Activated T-helper 1 cell treated with anti-CD3 and anti-CD28 coated beads, Interleukin-12 subunit alpha, Interleukin-12 subunit beta, Interleukin-2, Interleukin-4 antibody, amounts not matched to agents 30 ng/mL and 10 ng/mL and 1 ng/mL, durations not matched to agents 14 hours and 24 hours and 36 hours (primary cell): ENCODE measurements at regions not wholly inside any gene's neighbourhood (a gene's known extent, or its start where the extent isn't known, plus 50 kb on each side); places are given as distances from the start of the nearest gene placed in this dataset.

Experiments
- DNase-seq: peaks from one replicate; pipeline ENCODE4 v3.0.0; 2021; ENCODE audit warnings: low spot score
- H3K27ac Mint-ChIP-seq: one replicate; pipeline ENCODE4 v1.8.0; 2021; ENCODE audit warnings: mild to moderate bottlenecking, mixed read lengths
- H3K27me3 Mint-ChIP-seq: one replicate; pipeline ENCODE4 v1.8.0; 2022; ENCODE audit warnings: mild to moderate bottlenecking, moderate library complexity, mixed read lengths; ENCODE audit not compliant: insufficient read depth
- H3K36me3 Mint-ChIP-seq: one replicate; pipeline ENCODE4 v1.8.0; 2021; ENCODE audit warnings: low read depth, mixed read lengths
- H3K4me1 Mint-ChIP-seq: one replicate; pipeline ENCODE4 v1.8.0; 2021; ENCODE audit warnings: low read depth, mixed read lengths
- H3K4me3 Mint-ChIP-seq: one replicate; pipeline ENCODE4 v1.8.0; 2021; ENCODE audit warnings: mild to moderate bottlenecking, moderate library complexity, mixed read lengths
- H3K9me3 Mint-ChIP-seq: one replicate; pipeline ENCODE4 v1.8.0; 2021; ENCODE audit warnings: mixed read lengths
- intact Hi-C: fragments of 100-400 bp; cut with micrococcal nuclease; formaldehyde crosslinking; loops from one replicate; pipeline ENCODE4 v1.15.1; 2024

GRCh38 chr6:138550346-138550767 is 51.1 kb upstream of the NHSL1 start:
- H3K36me3 Mint-ChIP-seq = no peaks in the 10 kb centered on the region
- no peak for DNase-seq
- peaks cover 15% of the 10 kb centered on the region for H3K4me1 Mint-ChIP-seq
- H3K27me3 Mint-ChIP-seq = peaks cover 17% of the 10 kb centered on the region
- no peak overlapping the region for H3K4me3 Mint-ChIP-seq
- H3K9me3 Mint-ChIP-seq = no peaks in the 10 kb centered on the region
- no peak overlapping the region for H3K27ac Mint-ChIP-seq
- intact Hi-C loops = no loop called here

- Mint-ChIP-seq H3K4me3 (no peak overlapping the region), H3K4me1 (no peaks in the 10 kb centered on the region), H3K27me3 (peaks cover 21% of the 10 kb centered on the region), H3K9me3 (no peaks in the 10 kb centered on the region), H3K36me3 (no peaks in the 10 kb centered on the region), H3K27ac (no peak overlapping the region)
- intact Hi-C loops = no loop called here
- no peak for DNase-seq
Observed at GRCh38 chr6:138554146-138554545, 54.9 kb upstream of the NHSL1 start.

- Mint-ChIP-seq H3K4me3 (no peak overlapping the region), H3K36me3 (no peaks in the 10 kb centered on the region), H3K4me1 (no peaks in the 10 kb centered on the region), H3K27ac (no peak overlapping the region), H3K27me3 (peaks cover 19% of the 10 kb centered on the region), H3K9me3 (no peaks in the 10 kb centered on the region)
- DNase-seq = no peak
- intact Hi-C loops = no loop called here
Observed at GRCh38 chr6:138555421-138555988, 56.2 kb upstream of the NHSL1 start.

GRCh38 chr6:138557147-138557546 is 57.9 kb upstream of the NHSL1 start:
- H3K9me3 Mint-ChIP-seq = no peaks in the 10 kb centered on the region
- intact Hi-C loops = no loop called here
- no peaks in the 10 kb centered on the region for H3K4me1 Mint-ChIP-seq
- DNase-seq = no peak
- no peak overlapping the region for H3K27ac Mint-ChIP-seq
- no peaks in the 10 kb centered on the region for H3K36me3 Mint-ChIP-seq
- H3K27me3 Mint-ChIP-seq = peaks cover 21% of the 10 kb centered on the region
- H3K4me3 Mint-ChIP-seq = no peak overlapping the region

- Mint-ChIP-seq H3K4me3 (no peak overlapping the region), H3K9me3 (no peaks in the 10 kb centered on the region), H3K4me1 (no peaks in the 10 kb centered on the region), H3K27me3 (peaks cover 12% of the 10 kb centered on the region), H3K27ac (no peak overlapping the region), H3K36me3 (no peaks in the 10 kb centered on the region)
- DNase-seq = no peak
- intact Hi-C loops = no loop called here
Observed at GRCh38 chr6:138559143-138559542, 59.8 kb upstream of the NHSL1 start.

- no peak overlapping the region for H3K27ac Mint-ChIP-seq
- intact Hi-C loops = no loop called here
- no peaks in the 10 kb centered on the region for H3K9me3 Mint-ChIP-seq
- no peaks in the 10 kb centered on the region for H3K4me1 Mint-ChIP-seq
- no peaks in the 10 kb centered on the region for H3K36me3 Mint-ChIP-seq
- no peak for DNase-seq
- peaks cover 15% of the 10 kb centered on the region for H3K27me3 Mint-ChIP-seq
- no peak overlapping the region for H3K4me3 Mint-ChIP-seq
Observed at GRCh38 chr6:138560130-138560860, 61.0 kb upstream of the NHSL1 start.

GRCh38 chr6:138562691-138563090 is 63.4 kb upstream of the NHSL1 start:
- Mint-ChIP-seq H3K9me3 (no peaks in the 10 kb centered on the region), H3K4me1 (no peaks in the 10 kb centered on the region), H3K27me3 (peaks cover 12% of the 10 kb centered on the region), H3K4me3 (no peak overlapping the region), H3K27ac (no peak overlapping the region), H3K36me3 (no peaks in the 10 kb centered on the region)
- DNase-seq = no peak
- intact Hi-C loops = no loop called here

- intact Hi-C loops = no loop called here
- Mint-ChIP-seq H3K9me3 (no peaks in the 10 kb centered on the region), H3K36me3 (no peaks in the 10 kb centered on the region), H3K4me1 (no peaks in the 10 kb centered on the region), H3K27ac (no peak overlapping the region), H3K27me3 (peaks cover 12% of the 10 kb centered on the region), H3K4me3 (no peak overlapping the region)
- no peak for DNase-seq
Observed at GRCh38 chr6:138563231-138563630, 63.9 kb upstream of the NHSL1 start.

GRCh38 chr6:138563650-138564049 is 64.4 kb upstream of the NHSL1 start:
- Mint-ChIP-seq H3K4me1 (no peaks in the 10 kb centered on the region), H3K27ac (no peak overlapping the region), H3K4me3 (no peak overlapping the region), H3K9me3 (no peaks in the 10 kb centered on the region), H3K27me3 (peaks cover 15% of the 10 kb centered on the region), H3K36me3 (no peaks in the 10 kb centered on the region)
- no peak for DNase-seq
- intact Hi-C loops = no loop called here

- H3K27me3 Mint-ChIP-seq = peaks cover 15% of the 10 kb centered on the region
- H3K36me3 Mint-ChIP-seq = no peaks in the 10 kb centered on the region
- H3K9me3 Mint-ChIP-seq = no peaks in the 10 kb centered on the region
- H3K4me3 Mint-ChIP-seq = no peak overlapping the region
- H3K4me1 Mint-ChIP-seq = no peaks in the 10 kb centered on the region
- no peak for DNase-seq
- intact Hi-C loops = no loop called here
- H3K27ac Mint-ChIP-seq = no peak overlapping the region
Observed at GRCh38 chr6:138564170-138564721, 65.0 kb upstream of the NHSL1 start.

- DNase-seq = no peak
- H3K4me3 Mint-ChIP-seq = no peak overlapping the region
- H3K36me3 Mint-ChIP-seq = no peaks in the 10 kb centered on the region
- no peaks in the 10 kb centered on the region for H3K9me3 Mint-ChIP-seq
- H3K4me1 Mint-ChIP-seq = no peaks in the 10 kb centered on the region
- H3K27ac Mint-ChIP-seq = no peak overlapping the region
- intact Hi-C loops = no loop called here
- H3K27me3 Mint-ChIP-seq = peaks cover 11% of the 10 kb centered on the region
Observed at GRCh38 chr6:138567052-138567451, 67.8 kb upstream of the NHSL1 start.

GRCh38 chr6:138568997-138569396 is 69.7 kb upstream of the NHSL1 start:
- DNase-seq = no peak
- Mint-ChIP-seq H3K36me3 (no peaks in the 10 kb centered on the region), H3K27ac (no peak overlapping the region), H3K9me3 (no peaks in the 10 kb centered on the region), H3K4me3 (no peak overlapping the region), H3K27me3 (peaks cover 23% of the 10 kb centered on the region), H3K4me1 (no peaks in the 10 kb centered on the region)
- intact Hi-C loops = no loop called here

GRCh38 chr6:138569554-138569953 is 70.3 kb upstream of the NHSL1 start:
- no peak for DNase-seq
- peaks cover 20% of the 10 kb centered on the region for H3K27me3 Mint-ChIP-seq
- no peaks in the 10 kb centered on the region for H3K36me3 Mint-ChIP-seq
- no peak overlapping the region for H3K27ac Mint-ChIP-seq
- intact Hi-C loops = no loop called here
- H3K9me3 Mint-ChIP-seq = no peaks in the 10 kb centered on the region
- H3K4me1 Mint-ChIP-seq = no peaks in the 10 kb centered on the region
- no peak overlapping the region for H3K4me3 Mint-ChIP-seq
